ENCODE measurements at regions not wholly inside any gene's neighbourhood (a gene's known extent, or its start where the extent isn't known, plus 50 kb on each side); places are given as distances from the start of the nearest gene placed in this dataset.

DNA sequence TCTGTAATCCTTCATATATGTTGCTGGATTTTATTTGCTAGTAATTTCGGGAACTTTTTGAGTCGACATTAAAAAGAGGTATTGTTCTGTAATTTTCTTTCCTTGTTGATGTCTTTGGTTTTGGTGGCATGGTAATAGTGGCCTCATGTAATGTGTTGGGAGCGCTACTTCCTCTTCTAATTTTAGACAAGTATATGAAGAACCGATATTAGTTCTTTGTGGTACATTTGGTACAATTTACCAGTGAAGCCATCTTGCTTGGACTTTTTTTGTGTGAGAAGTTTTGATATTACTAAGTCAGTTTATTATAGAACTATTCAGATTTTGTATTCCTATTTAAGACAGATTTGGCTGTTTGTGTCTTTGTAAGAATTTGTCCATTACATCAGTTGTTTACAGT is 669.2 kb upstream of the AADAT start:
- TF ChIP-seq GATA2 (IDR thresholded peaks at IDR 0.05; ENCODE audit: low read depth, low read length) (no peak), GATA3 (IDR thresholded peaks at IDR 0.05; ENCODE audit: low read depth, low read length) (no peak)

All from SH-SY5Y (cell line).